GM12864 (cell line): ENCODE measurements at regions not wholly inside any gene's neighbourhood (a gene's known extent, or its start where the extent isn't known, plus 50 kb on each side); places are given as distances from the start of the nearest gene placed in this dataset.

Experiments
- DNase-seq: peaks from one replicate; pipeline ENCODE4 v3.0.0-alpha.2; 2011; ENCODE audit warnings: low read depth
- H3K4me3 ChIP-seq: 2 replicates; pipeline ENCODE4 v1.5.1; 2011; ENCODE audit warnings: mild to moderate bottlenecking, low read depth, low read length, control low read depth
- CTCF ChIP-seq: IDR thresholded peaks from 2 replicates; pipeline ENCODE4 v1.5.1; 2011; ENCODE audit warnings: low read depth, mild to moderate bottlenecking, moderate library complexity, low read length, control low read depth, inconsistent platforms; ENCODE audit errors: missing control alignments

GRCh38 chr13:65623148-65623547, 1607.0 kb downstream of the PCDH9 start:
- no peak overlapping the region for H3K4me3 ChIP-seq
- DNase-seq: no peak
- no peak for TF ChIP-seq CTCF

GRCh38 chr13:65615506-65615905, 1614.6 kb downstream of the PCDH9 start:
- no peak for TF ChIP-seq CTCF
- no peak for DNase-seq
- H3K4me3 ChIP-seq: no peak overlapping the region

- H3K4me3 ChIP-seq: no peak overlapping the region
- TF ChIP-seq CTCF: peak; percentile 31
- no peak for DNase-seq
These were observed 1617.1 kb downstream of the PCDH9 start for GRCh38 chr13:65613004-65613403.

GRCh38 chr13:65609350-65609749, 1620.8 kb downstream of the PCDH9 start:
- no peak for DNase-seq
- no peak for TF ChIP-seq CTCF
- H3K4me3 ChIP-seq: no peak overlapping the region

GRCh38 chr13:65606622-65607021, 1623.5 kb downstream of the PCDH9 start:
- no peak for DNase-seq
- TF ChIP-seq CTCF: no peak
- no peak overlapping the region for H3K4me3 ChIP-seq

- DNase-seq: no peak
- H3K4me3 ChIP-seq: no peak overlapping the region
- TF ChIP-seq CTCF: no peak
These were observed 1624.7 kb downstream of the PCDH9 start for GRCh38 chr13:65605396-65605795.

- TF ChIP-seq CTCF: no peak
- DNase-seq: no peak
- no peak overlapping the region for H3K4me3 ChIP-seq
These were observed 1627.0 kb downstream of the PCDH9 start for GRCh38 chr13:65603160-65603559.
